GM23338 (cell line): ENCODE measurements at regions not wholly inside any gene's neighbourhood (a gene's known extent, or its start where the extent isn't known, plus 50 kb on each side); places are given as distances from the start of the nearest gene placed in this dataset.

Experiments used
- ATAC-seq: fragments of 200-7000 bp; cut with Tn5 transposase; 3 replicates; pipeline ENCODE4 v1.9.1; 2020
- DNase-seq: peaks from one replicate; pipeline ENCODE4 v3.0.0-alpha.2; 2015; ENCODE audit warnings: low spot score
- H2AFZ ChIP-seq: fragments of 200-600 bp; sonication (generic); 2 replicates; pipeline ENCODE4 v1.8.0; 2016; ENCODE audit warnings: antibody characterized with exemption, mild to moderate bottlenecking, moderate library complexity
- H3F3A ChIP-seq: fragments of 200-600 bp; sonication (generic); replicated peaks from 2 replicates; pipeline ENCODE4 v1.8.0; 2017; ENCODE audit warnings: antibody characterized with exemption, mixed run types, low read depth
- H3K27ac ChIP-seq: fragments of 200-600 bp; sonication (generic); 2 replicates; pipeline ENCODE4 v1.6.1; 2016; ENCODE audit warnings: low read depth
- H3K27me3 ChIP-seq: fragments of 200-600 bp; sonication (generic); 2 replicates; pipeline ENCODE4 v1.8.0; 2016; ENCODE audit warnings: mild to moderate bottlenecking, mixed run types, moderate library complexity; ENCODE audit not compliant: insufficient read depth
- H3K36me3 ChIP-seq: fragments of 200-600 bp; sonication (generic); 2 replicates; pipeline ENCODE4 v1.8.0; 2016; ENCODE audit warnings: mild to moderate bottlenecking; ENCODE audit not compliant: insufficient read depth
- H3K4me1 ChIP-seq: fragments of 200-600 bp; sonication (generic); 2 replicates; pipeline ENCODE4 v1.8.0; 2016; ENCODE audit warnings: mild to moderate bottlenecking, moderate library complexity; ENCODE audit not compliant: insufficient read depth
- H3K4me2 ChIP-seq: fragments of 200-600 bp; sonication (generic); 2 replicates; pipeline ENCODE4 v1.7.1; 2017; ENCODE audit warnings: mixed run types
- H3K4me3 ChIP-seq: fragments of 200-600 bp; sonication (generic); 2 replicates; pipeline ENCODE4 v1.6.1; 2016; ENCODE audit warnings: mixed run types
- H3K79me2 ChIP-seq: fragments of 200-600 bp; sonication (generic); replicated peaks from 2 replicates; pipeline ENCODE4 v1.8.0; 2017; ENCODE audit warnings: mild to moderate bottlenecking; ENCODE audit not compliant: insufficient read depth
- H3K9me2 ChIP-seq: fragments of 200-600 bp; sonication (generic); 2 replicates; pipeline ENCODE4 v1.8.0; 2017; ENCODE audit not compliant: insufficient read depth
- H4K20me1 ChIP-seq: fragments of 200-600 bp; sonication (generic); replicated peaks from 2 replicates; pipeline ENCODE4 v1.8.0; 2017; ENCODE audit warnings: mild to moderate bottlenecking; ENCODE audit not compliant: insufficient read depth
- H3K27ac Mint-ChIP-seq: 2 replicates; pipeline ENCODE4 v1.8.0; 2020; ENCODE audit warnings: inconsistent platforms, mild to moderate bottlenecking, moderate library complexity, mixed read lengths
- H3K27me3 Mint-ChIP-seq: 3 replicates; pipeline ENCODE4 v1.8.0; 2022; ENCODE audit warnings: low read depth, mild to moderate bottlenecking, moderate library complexity, mixed read lengths, inconsistent platforms; ENCODE audit not compliant: insufficient read depth, poor library complexity
- H3K36me3 Mint-ChIP-seq: 3 replicates; pipeline ENCODE4 v1.8.0; 2021; ENCODE audit warnings: low read depth, mild to moderate bottlenecking, inconsistent platforms, moderate library complexity, mixed read lengths
- H3K4me1 Mint-ChIP-seq: 3 replicates; pipeline ENCODE4 v1.8.0; 2020; ENCODE audit warnings: mild to moderate bottlenecking, inconsistent platforms, mixed read lengths
- H3K4me3 Mint-ChIP-seq: 3 replicates; pipeline ENCODE4 v1.8.0; 2021; ENCODE audit warnings: moderate library complexity, mild to moderate bottlenecking, inconsistent platforms, mixed read lengths
- H3K9me3 Mint-ChIP-seq: 3 replicates; pipeline ENCODE4 v1.8.0; 2020; ENCODE audit warnings: moderate library complexity, mild to moderate bottlenecking, inconsistent platforms, mixed read lengths
- CREB1 ChIP-seq: fragments of 250-450 bp; sonication (Bioruptor Pico); IDR thresholded peaks from 2 replicates; pipeline ENCODE4 v1.5.0; 2020; ENCODE audit warnings: low read depth, mild to moderate bottlenecking, moderate library complexity
- CTCF ChIP-seq, 2 experiments: fragments of 200-600 bp in 1 of 2; sonication (generic) in 1 of 2; conservative IDR thresholded peaks; 2 replicates each; pipeline versions ENCODE4 v1.5.1 to v1.6.1; 2016 to 2017; ENCODE audit warnings: antibody characterized with exemption in 2 of 2, low read depth in 2 of 2, mild to moderate bottlenecking in 2 of 2, moderate library complexity in 1 of 2
- ETS1 ChIP-seq: IDR thresholded peaks from 2 replicates; pipeline ENCODE4 v1.6.1; 2016; ENCODE audit warnings: antibody characterized with exemption
- EZH2 ChIP-seq: fragments of 200-600 bp; sonication (generic); IDR thresholded peaks from one replicate; pipeline ENCODE4 v1.8.0; 2017; ENCODE audit warnings: antibody characterized with exemption, mild to moderate bottlenecking, low read depth; ENCODE audit not compliant: unreplicated experiment
- EZH2phosphoT487 ChIP-seq: fragments of 200-600 bp; sonication (generic); IDR thresholded peaks from one replicate; pipeline ENCODE4 v1.8.1; 2018; ENCODE audit warnings: antibody characterized with exemption; ENCODE audit not compliant: unreplicated experiment
- JUNB ChIP-seq: IDR thresholded peaks from one replicate; pipeline ENCODE4 v1.6.1; 2016; ENCODE audit warnings: antibody characterized with exemption; ENCODE audit not compliant: unreplicated experiment
- NANOG ChIP-seq: IDR thresholded peaks from 2 replicates; pipeline ENCODE4 v1.6.1; 2016; ENCODE audit warnings: antibody characterized with exemption, borderline replicate concordance
- POLR2AphosphoS5 ChIP-seq: IDR thresholded peaks from 2 replicates; pipeline ENCODE4 v1.6.1; 2016; ENCODE audit warnings: antibody characterized with exemption, low read depth
- STAT1 ChIP-seq: IDR thresholded peaks from one replicate; pipeline ENCODE4 v1.6.1; 2016; ENCODE audit warnings: antibody characterized with exemption; ENCODE audit not compliant: unreplicated experiment
- ZNF114 ChIP-seq: fragments of 250-450 bp; sonication (Bioruptor Pico); IDR thresholded peaks from 2 replicates; pipeline ENCODE4 v1.5.0; 2020; ENCODE audit warnings: mild to moderate bottlenecking, moderate library complexity
- ZNF331 ChIP-seq: fragments of 250-450 bp; sonication (Bioruptor Pico); IDR thresholded peaks from 2 replicates; pipeline ENCODE4 v1.5.0; 2020; ENCODE audit warnings: low read depth, mild to moderate bottlenecking, moderate library complexity
- ZNF462 ChIP-seq: fragments of 250-450 bp; sonication (Bioruptor Pico); IDR thresholded peaks from 2 replicates; pipeline ENCODE4 v1.5.0; 2020; ENCODE audit warnings: mild to moderate bottlenecking, moderate library complexity

DNA sequence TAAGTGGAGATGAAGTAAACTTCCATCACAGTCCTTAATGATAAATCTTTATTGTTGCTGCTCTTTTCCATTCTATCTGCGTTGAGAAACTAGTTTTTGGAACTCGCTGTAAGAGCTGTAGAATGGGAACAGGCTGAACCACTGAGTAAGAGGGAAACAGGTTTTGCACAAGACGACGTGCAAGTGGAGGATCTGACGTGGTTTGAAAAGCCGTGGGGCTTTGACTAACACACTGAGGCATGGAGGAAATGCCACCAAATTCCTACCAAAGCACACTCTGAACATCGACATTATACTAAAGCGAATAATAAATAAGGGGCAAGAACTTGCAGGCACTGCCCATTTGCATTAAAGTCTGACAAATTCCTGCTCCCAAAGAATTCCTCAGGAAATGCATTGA, 160.6 kb downstream of the KLF6 start:
- no peak overlapping the region for H3K4me3 Mint-ChIP-seq
- Histone ChIP-seq H2AFZ (no peak overlapping the region), H3F3A (no peaks in the 10 kb centered on the region), H3K27me3 (no peaks in the 10 kb centered on the region), H3K9me2 (peaks cover 13% of the 10 kb centered on the region), H3K36me3 (no peaks in the 10 kb centered on the region), H3K4me2 (peak overlapping the region; percentile 37), H4K20me1 (no peaks in the 10 kb centered on the region), H3K4me3 (no peak overlapping the region), H3K4me1 (peaks cover 26% of the 10 kb centered on the region; the same call in 1 of the 2 replicates), H3K27ac (peak overlapping the region; percentile 70), H3K79me2 (no peaks in the 10 kb centered on the region)
- H3K36me3 Mint-ChIP-seq, result peaks cover 25% of the 10 kb centered on the region; the same call in 2 of the 3 replicates
- H3K27ac Mint-ChIP-seq, result no peak overlapping the region; the same call in 1 of the 2 replicates
- DNase-seq, result peak; percentile 34
- H3K4me1 Mint-ChIP-seq, result peaks cover 34% of the 10 kb centered on the region
- TF ChIP-seq EZH2 (no peak), JUNB (no peak), ZNF462 (no peak), ETS1 (no peak), NANOG (no peak), CREB1 (no peak), ZNF114 (CRISPR knock-in tag) (no peak), ZNF331 (CRISPR knock-in tag) (no peak), CTCF (conservative IDR thresholded peaks at IDR 0.05; ENCODE audit: low read depth in 2 of 2) (no peak), EZH2phosphoT487 (no peak), POLR2AphosphoS5 (no peak), STAT1 (no peak)
- ATAC-seq, result no peak; the same call in 1 of the 3 replicates
- H3K9me3 Mint-ChIP-seq, result peaks cover 33% of the 10 kb centered on the region
- H3K27me3 Mint-ChIP-seq, result peaks cover 4% of the 10 kb centered on the region
